Endothelial cell of umbilical vein (primary cell): ENCODE measurements at regions not wholly inside any gene's neighbourhood (a gene's known extent, or its start where the extent isn't known, plus 50 kb on each side); places are given as distances from the start of the nearest gene placed in this dataset.

Experiments
- BruUV-seq: library from RNA; stranded (reverse); fragments of 400-500 nt; replicated peaks from 2 replicates; lab custom pipeline; 2021; lab: Mats Ljungman, UMichigan
- CTCF ChIA-PET: fragments of 300-600, 350-600 bp; sonication (Branson Sonifier 250); formaldehyde crosslinking; loops from one replicate; lab custom pipeline; 2021; ENCODE audit warnings: antibody characterized with exemption, inconsistent platforms; lab: Charles Lee
- POLR2A ChIA-PET: fragments of 300-600, 350-600 bp; sonication (Branson Sonifier 250); formaldehyde crosslinking; loops from one replicate; lab custom pipeline; 2021; ENCODE audit warnings: antibody characterized with exemption, inconsistent platforms; lab: Charles Lee
- DNase-seq: peaks from one replicate; pipeline ENCODE4 v3.0.0-alpha.2; 2011; ENCODE audit warnings: low read depth, low spot score
- FAIRE-seq: peaks from 2 replicates; lab custom pipeline; 2011; peaks lifted over from hg19 to GRCh38; lab: Jason Lieb, UNC
- H2AFZ ChIP-seq: 2 replicates; pipeline ENCODE4 v1.6.0; 2012; ENCODE audit warnings: low read depth, low read length, control low read depth, inconsistent platforms
- H3K27ac ChIP-seq: 2 replicates; pipeline ENCODE4 v1.5.1; 2011; ENCODE audit warnings: low read depth, mild to moderate bottlenecking, control low read depth, low read length, moderate library complexity; ENCODE audit not compliant: insufficient read depth
- H3K27me3 ChIP-seq, 2 experiments: 2 replicates each; pipeline versions ENCODE4 v1.6.0 to v1.6.1; 2011; ENCODE audit warnings: low read length in 2 of 2, mixed read lengths in 1 of 2; ENCODE audit not compliant: control insufficient read depth in 2 of 2, insufficient read depth in 2 of 2
- H3K36me3 ChIP-seq, 2 experiments: 2 replicates in 1 of 2; 3 replicates in 1 of 2; pipeline ENCODE4 v1.5.1; 2011; ENCODE audit warnings: low read length in 2 of 2, mild to moderate bottlenecking in 1 of 2, moderate library complexity in 1 of 2; ENCODE audit not compliant: control insufficient read depth in 2 of 2, insufficient read depth in 2 of 2; ENCODE audit errors: extremely low read depth in 1 of 2
- H3K4me1 ChIP-seq: 3 replicates; pipeline ENCODE4 v1.5.1; 2011; ENCODE audit warnings: mild to moderate bottlenecking, low read length; ENCODE audit not compliant: control insufficient read depth, insufficient read depth; ENCODE audit errors: extremely low read depth
- H3K4me2 ChIP-seq: 2 replicates; pipeline ENCODE4 v1.6.1; 2011; ENCODE audit warnings: low read length, control low read depth, mixed read lengths; ENCODE audit not compliant: insufficient read depth
- H3K4me3 ChIP-seq, 3 experiments: fragments of 200-600 bp in 1 of 3; sonication (generic), shearing (Covaris generic) in 1 of 3; replicated peaks in 1 of 3; 2 replicates each; pipeline ENCODE4 v1.5.1; 2011 to 2016; ENCODE audit warnings: control low read depth in 3 of 3, low read length in 3 of 3, mild to moderate bottlenecking in 2 of 3, inconsistent platforms in 1 of 3, low read depth in 1 of 3, moderate library complexity in 1 of 3; ENCODE audit not compliant: insufficient read depth in 1 of 3
- H3K79me2 ChIP-seq: 2 replicates; pipeline ENCODE4 v1.6.0; 2012; ENCODE audit warnings: low read length, inconsistent platforms; ENCODE audit not compliant: control insufficient read depth, insufficient read depth
- H3K9ac ChIP-seq: replicated peaks from 2 replicates; pipeline ENCODE3; 2011; ENCODE audit warnings: low read length, control low read depth; ENCODE audit not compliant: insufficient read depth; ENCODE audit errors: extremely low read depth
- H3K9me1 ChIP-seq: replicated peaks from 3 replicates; pipeline ENCODE4 v1.6.0; 2011; ENCODE audit warnings: mild to moderate bottlenecking, low read length; ENCODE audit not compliant: control insufficient read depth, insufficient read depth; ENCODE audit errors: extremely low read depth
- H3K9me3 ChIP-seq: replicated peaks from 2 replicates; pipeline ENCODE4 v1.5.1; 2012; ENCODE audit warnings: low read length, inconsistent platforms; ENCODE audit not compliant: control insufficient read depth, insufficient read depth
- H4K20me1 ChIP-seq: replicated peaks from 2 replicates; pipeline ENCODE3; 2011; ENCODE audit warnings: mild to moderate bottlenecking, low read length; ENCODE audit not compliant: control insufficient read depth, insufficient read depth; ENCODE audit errors: extremely low read depth
- CTCF ChIP-seq, 2 donors: IDR thresholded peaks; 1 replicate in 1 of 2; 2 replicates in 1 of 2; pipeline ENCODE4 v1.5.1; 2011; ENCODE audit warnings: low read length in 2 of 2, mild to moderate bottlenecking in 2 of 2, moderate library complexity in 2 of 2, control low read depth in 1 of 2, inconsistent platforms in 1 of 2, low read depth in 1 of 2; ENCODE audit not compliant: insufficient read depth in 1 of 2; ENCODE audit errors: extremely low read depth in 1 of 2
- EZH2 ChIP-seq: IDR thresholded peaks from 2 replicates; pipeline ENCODE4 v1.6.1; 2012; ENCODE audit warnings: borderline replicate concordance, low read depth, mild to moderate bottlenecking, moderate library complexity, low read length, inconsistent platforms; ENCODE audit not compliant: severe bottlenecking
- FOS ChIP-seq: IDR thresholded peaks from 2 replicates; pipeline ENCODE4 v1.6.1; 2011; ENCODE audit warnings: mild to moderate bottlenecking, low read length, moderate library complexity, borderline replicate concordance; ENCODE audit not compliant: insufficient read depth
- GATA2 ChIP-seq: IDR thresholded peaks from 2 replicates; pipeline ENCODE4 v1.7.0; 2011; ENCODE audit warnings: low read depth, mild to moderate bottlenecking, moderate library complexity, mixed read lengths, low read length; ENCODE audit not compliant: insufficient read length, insufficient read depth
- JUN ChIP-seq: IDR thresholded peaks from 2 replicates; pipeline ENCODE4 v1.6.1; 2011; ENCODE audit warnings: borderline replicate concordance, low read depth; ENCODE audit not compliant: insufficient read length, insufficient read depth
- MAX ChIP-seq: IDR thresholded peaks from 2 replicates; pipeline ENCODE4 v1.6.1; 2011; ENCODE audit not compliant: insufficient read depth, insufficient read length
- MYC ChIP-seq: IDR thresholded peaks from one replicate; pipeline ENCODE4 v1.6.1; 2011; ENCODE audit warnings: mild to moderate bottlenecking, low read depth, low read length
- POLR2A ChIP-seq: IDR thresholded peaks from 2 replicates; pipeline ENCODE4 v1.6.1; 2012; ENCODE audit warnings: low read depth, mild to moderate bottlenecking, control low read depth, low read length
- POLR2AphosphoS5 ChIP-seq: IDR thresholded peaks from 2 replicates; pipeline ENCODE4 v1.6.1; 2012; ENCODE audit warnings: low read depth, mild to moderate bottlenecking, control low read depth, low read length, moderate library complexity; ENCODE audit not compliant: insufficient read depth
- dilution Hi-C: fragments of 300-500 bp; cut with MboI; formaldehyde crosslinking; loops from one replicate; pipeline ENCODE4 v1.15.0; 2019; ENCODE audit warnings: low sequenced_read_pairs; ENCODE audit not compliant: extremely low pct_ligation_motif_present
- intact Hi-C: fragments of 100-400 bp; cut with micrococcal nuclease; formaldehyde crosslinking; loops from one replicate; pipeline ENCODE4 v1.10.0; 2022

- Histone ChIP-seq H3K79me2 (no peaks in the 10 kb centered on the region), H3K27ac (no peak overlapping the region), H3K4me1 (no peaks in the 10 kb centered on the region), H3K9me3 (no peaks in the 10 kb centered on the region), H3K36me3 (no peaks in the 10 kb centered on the region), H3K9ac (no peak overlapping the region), H3K9me1 (no peaks in the 10 kb centered on the region), H3K4me3 (no peak overlapping the region), H4K20me1 (no peaks in the 10 kb centered on the region), H3K4me2 (no peak overlapping the region), H2AFZ (no peak overlapping the region), H3K27me3 (no peaks in the 10 kb centered on the region)
- TF ChIP-seq FOS (no peak), CTCF (IDR thresholded peaks at IDR 0.05; ENCODE audit: extremely low read depth in 1 of 2, insufficient read depth in 1 of 2, low read depth in 1 of 2, low read length in 2 of 2) (no peak), POLR2AphosphoS5 (no peak), GATA2 (no peak), MAX (no peak), EZH2 (no peak), POLR2A (no peak), MYC (no peak), JUN (no peak)
- BruUV-seq: no TSS peak
- ChIA-PET POLR2A (no interaction called here), CTCF (no interaction called here)
- intact Hi-C loops: no loop called here
- dilution Hi-C loops: no loop called here
- no peak for FAIRE-seq
- DNase-seq: no peak
Measured at GRCh38 chr10:81116990-81117389, 579.3 kb downstream of the SH2D4B start.
